HEK293 (cell line): ENCODE measurements at regions not wholly inside any gene's neighbourhood (a gene's known extent, or its start where the extent isn't known, plus 50 kb on each side); places are given as distances from the start of the nearest gene placed in this dataset.

Experiments used
- CTCF ChIP-seq: fragments of 450-650 bp; formaldehyde crosslinking; IDR thresholded peaks from 2 replicates; pipeline ENCODE4 v1.5.1; 2016; ENCODE audit warnings: missing biosample characterization, missing genetic modification characterization
- MYNN ChIP-seq: fragments of 450-650 bp; formaldehyde crosslinking; IDR thresholded peaks from 2 replicates; pipeline ENCODE4 v1.5.1; 2016; ENCODE audit warnings: missing biosample characterization, missing genetic modification characterization, borderline replicate concordance
- ZNF174 ChIP-seq: fragments of 450-650 bp; formaldehyde crosslinking; IDR thresholded peaks from 2 replicates; pipeline ENCODE4 v1.5.0; 2017; ENCODE audit warnings: missing biosample characterization, mild to moderate bottlenecking, missing genetic modification characterization
- ZNF274 ChIP-seq, 2 experiments: fragments of 200-500 bp in 1 of 2; fragments of 450-650 bp in 1 of 2; sonication (Bioruptor generic) in 1 of 2; formaldehyde crosslinking in 1 of 2; IDR thresholded peaks; 2 replicates each; pipeline versions ENCODE4 v1.5.1 to v1.6.1; 2014 to 2016; ENCODE audit warnings: borderline replicate concordance in 1 of 2, inconsistent platforms in 1 of 2, low read length in 1 of 2, missing biosample characterization in 1 of 2, missing genetic modification characterization in 1 of 2
- ZNF777 ChIP-seq: fragments of 450-650 bp; formaldehyde crosslinking; IDR thresholded peaks from 2 replicates; pipeline ENCODE4 v1.5.1; 2017; ENCODE audit warnings: missing biosample characterization, missing genetic modification characterization, borderline replicate concordance

GRCh38 chr4:52408471-52408870 is 250.6 kb downstream of the USP46 start:
- TF ChIP-seq MYNN (no peak), ZNF777 (no peak), CTCF (no peak), ZNF174 (no peak), ZNF274 (IDR thresholded peaks at IDR 0.05; ENCODE audit: low read length) (no peak), ZNF274 (tag by site-specific recombination; IDR thresholded peaks at IDR 0.05; ENCODE audit: borderline replicate concordance) (no peak)
